Stomach smooth muscle (tissue), 2 donors: ENCODE measurements at regions not wholly inside any gene's neighbourhood (a gene's known extent, or its start where the extent isn't known, plus 50 kb on each side); places are given as distances from the start of the nearest gene placed in this dataset.

ENCODE experiments used
- H3K27ac ChIP-seq: one replicate; pipeline ENCODE4 v1.7.0; 2013; ENCODE audit warnings: mild to moderate bottlenecking, low read length, inconsistent platforms
- H3K27me3 ChIP-seq, 2 donors: one replicate each; pipeline ENCODE4 v1.7.0; 2013; ENCODE audit warnings: low read length in 2 of 2; ENCODE audit not compliant: insufficient read depth in 2 of 2, control insufficient read depth in 1 of 2
- H3K36me3 ChIP-seq, 2 donors: one replicate each; pipeline ENCODE4 v1.7.0; 2013; ENCODE audit warnings: low read length in 2 of 2; ENCODE audit not compliant: control insufficient read depth in 2 of 2, insufficient read depth in 2 of 2
- H3K4me1 ChIP-seq: one replicate; pipeline ENCODE4 v1.7.0; 2013; ENCODE audit warnings: low read length; ENCODE audit not compliant: control insufficient read depth, insufficient read depth
- H3K4me3 ChIP-seq, 2 donors: one replicate each; pipeline ENCODE4 v1.7.0; 2013; ENCODE audit warnings: low read length in 2 of 2
- H3K9ac ChIP-seq, 2 donors: one replicate each; pipeline ENCODE4 v1.7.0; 2013; ENCODE audit warnings: low read length in 2 of 2, mild to moderate bottlenecking in 1 of 2
- H3K9me3 ChIP-seq, 2 donors: one replicate each; pipeline ENCODE4 v1.7.0; 2013; ENCODE audit warnings: low read length in 2 of 2; ENCODE audit not compliant: control insufficient read depth in 2 of 2
- donor health status: healthy.
- donor health status: Pancreatic carcinoma.

- Histone ChIP-seq H3K9me3 (no peaks in the 10 kb centered on the region), H3K36me3 (no peaks in the 10 kb centered on the region), H3K9ac (no peak overlapping the region), H3K4me3 (no peak overlapping the region), H3K27ac (no peak overlapping the region), H3K4me1 (no peaks in the 10 kb centered on the region), H3K27me3 (no peaks in the 10 kb centered on the region)
These were observed 72.5 kb upstream of the HDAC4 start for GRCh38 chr2:239473211-239473805.

GRCh38 chr2:239472235-239472775 lies 71.5 kb upstream of the HDAC4 start:
- H3K4me3 ChIP-seq: no peak overlapping the region
- no peak overlapping the region for H3K9ac ChIP-seq
- no peaks in the 10 kb centered on the region for H3K9me3 ChIP-seq
- no peaks in the 10 kb centered on the region for H3K27me3 ChIP-seq
- H3K27ac ChIP-seq: no peak overlapping the region
- H3K36me3 ChIP-seq: no peaks in the 10 kb centered on the region
- H3K4me1 ChIP-seq: no peaks in the 10 kb centered on the region

- Histone ChIP-seq H3K4me1 (no peaks in the 10 kb centered on the region), H3K36me3 (no peaks in the 10 kb centered on the region), H3K9me3 (no peaks in the 10 kb centered on the region), H3K4me3 (no peak overlapping the region), H3K27ac (no peak overlapping the region), H3K9ac (no peak overlapping the region), H3K27me3 (no peaks in the 10 kb centered on the region)
These were observed 70.4 kb upstream of the HDAC4 start for GRCh38 chr2:239471011-239471792.

GRCh38 chr2:239470151-239470900 lies 69.5 kb upstream of the HDAC4 start:
- no peak overlapping the region for H3K27ac ChIP-seq
- H3K9me3 ChIP-seq: no peaks in the 10 kb centered on the region
- H3K27me3 ChIP-seq: no peaks in the 10 kb centered on the region
- H3K4me1 ChIP-seq: peaks cover 6% of the 10 kb centered on the region
- H3K4me3 ChIP-seq: no peak overlapping the region
- no peaks in the 10 kb centered on the region for H3K36me3 ChIP-seq
- no peak overlapping the region for H3K9ac ChIP-seq

GRCh38 chr2:239469106-239469960 lies 68.5 kb upstream of the HDAC4 start:
- Histone ChIP-seq H3K9ac (no peak overlapping the region), H3K4me3 (no peak overlapping the region), H3K9me3 (no peaks in the 10 kb centered on the region), H3K27ac (no peak overlapping the region), H3K36me3 (no peaks in the 10 kb centered on the region), H3K27me3 (no peaks in the 10 kb centered on the region), H3K4me1 (peaks cover 10% of the 10 kb centered on the region)

- Histone ChIP-seq H3K27ac (no peak overlapping the region), H3K9ac (no peak overlapping the region), H3K9me3 (no peaks in the 10 kb centered on the region), H3K4me1 (peaks cover 14% of the 10 kb centered on the region), H3K36me3 (no peaks in the 10 kb centered on the region), H3K4me3 (no peak overlapping the region), H3K27me3 (no peaks in the 10 kb centered on the region)
These were observed 67.8 kb upstream of the HDAC4 start for GRCh38 chr2:239468491-239469105.

GRCh38 chr2:239467956-239468490 lies 67.2 kb upstream of the HDAC4 start:
- H3K27ac ChIP-seq: no peak overlapping the region
- H3K36me3 ChIP-seq: no peaks in the 10 kb centered on the region

GRCh38 chr2:239467281-239467955 lies 66.6 kb upstream of the HDAC4 start:
- Histone ChIP-seq H3K4me1 (peaks cover 22% of the 10 kb centered on the region), H3K27ac (no peak overlapping the region), H3K9me3 (no peaks in the 10 kb centered on the region), H3K4me3 (no peak overlapping the region), H3K27me3 (no peaks in the 10 kb centered on the region), H3K9ac (no peak overlapping the region), H3K36me3 (no peaks in the 10 kb centered on the region)

More at GRCh38 chr2:239467956-239468490, 67.2 kb upstream of the HDAC4 start:
- Histone ChIP-seq H3K27me3 (no peaks in the 10 kb centered on the region), H3K4me3 (no peak overlapping the region), H3K4me1 (peaks cover 19% of the 10 kb centered on the region), H3K9ac (no peak overlapping the region), H3K9me3 (no peaks in the 10 kb centered on the region)

GRCh38 chr2:239466755-239467271 lies 66.0 kb upstream of the HDAC4 start:
- H3K9me3 ChIP-seq: no peaks in the 10 kb centered on the region
- H3K9ac ChIP-seq: no peak overlapping the region
- no peak overlapping the region for H3K27ac ChIP-seq
- H3K36me3 ChIP-seq: no peaks in the 10 kb centered on the region
- H3K4me1 ChIP-seq: peaks cover 22% of the 10 kb centered on the region
- H3K27me3 ChIP-seq: no peaks in the 10 kb centered on the region
- H3K4me3 ChIP-seq: no peak overlapping the region
